OCI-LY3 (cell line): ENCODE measurements at regions not wholly inside any gene's neighbourhood (a gene's known extent, or its start where the extent isn't known, plus 50 kb on each side); places are given as distances from the start of the nearest gene placed in this dataset.

Experiments
- H2AFZ ChIP-seq: fragments of 200-600, 300-600 bp; shearing (Covaris generic); 2 replicates; pipeline ENCODE4 v1.6.0; 2014; ENCODE audit warnings: antibody characterized with exemption, low read depth, low read length
- H3K27ac ChIP-seq: fragments of 200-600, 300-600 bp; sonication (generic); 2 replicates; pipeline ENCODE4 v1.5.1; 2014; ENCODE audit warnings: mild to moderate bottlenecking, low read length, moderate library complexity, mixed read lengths
- H3K27me3 ChIP-seq: fragments of 200-600, 300-600 bp; sonication (generic); 2 replicates; pipeline ENCODE4 v1.6.1; 2014; ENCODE audit warnings: low read depth, low read length, mixed read lengths
- H3K36me3 ChIP-seq: fragments of 200-600, 300-600 bp; sonication (generic); replicated peaks from 2 replicates; pipeline ENCODE3; 2014; ENCODE audit warnings: low read depth, low read length, mixed read lengths
- H3K4me1 ChIP-seq: fragments of 300-600, 200-600 bp; sonication (generic); 2 replicates; pipeline ENCODE4 v1.6.1; 2014; ENCODE audit warnings: low read length, mixed read lengths
- H3K4me2 ChIP-seq: fragments of 200-600, 300-600 bp; sonication (generic); 2 replicates; pipeline ENCODE4 v1.6.1; 2014; ENCODE audit warnings: low read length, mixed read lengths
- H3K4me3 ChIP-seq: fragments of 300-600, 200-600 bp; sonication (generic); 2 replicates; pipeline ENCODE4 v1.5.1; 2014; ENCODE audit warnings: antibody characterized with exemption, mild to moderate bottlenecking, low read length, moderate library complexity
- H3K79me2 ChIP-seq: fragments of 300-600, 200-600 bp; shearing (Covaris generic); 2 replicates; pipeline ENCODE4 v1.6.1; 2014; ENCODE audit warnings: mild to moderate bottlenecking, low read length, mixed read lengths
- H3K9ac ChIP-seq: fragments of 300-600, 200-600 bp; shearing (Covaris generic); 2 replicates; pipeline ENCODE4 v1.6.0; 2014; ENCODE audit warnings: mild to moderate bottlenecking, low read length, moderate library complexity
- H3K9me3 ChIP-seq: fragments of 200-600, 300-600 bp; shearing (Covaris generic); 2 replicates; pipeline ENCODE4 v1.6.1; 2014; ENCODE audit warnings: low read length, mixed read lengths; ENCODE audit not compliant: insufficient read depth
- H4K20me1 ChIP-seq: fragments of 200-600, 300-600 bp; sonication (generic); 2 replicates; pipeline ENCODE4 v1.6.1; 2016; ENCODE audit warnings: low read length, mixed read lengths; ENCODE audit not compliant: insufficient read depth
- CTCF ChIP-seq: fragments of 200-600, 300-600 bp; sonication (generic); IDR thresholded peaks from 2 replicates; pipeline ENCODE4 v1.5.1; 2014; ENCODE audit warnings: antibody characterized with exemption, low read length, low read depth
- EZH2phosphoT487 ChIP-seq: fragments of 200-600 bp; shearing (Covaris generic); IDR thresholded peaks from 2 replicates; pipeline ENCODE4 v1.6.1; 2018; ENCODE audit warnings: antibody characterized with exemption, mixed run types, low read depth

- no peak overlapping the region for H3K27ac ChIP-seq
- peaks cover 5% of the 10 kb centered on the region; the same call in 1 of the 2 replicates for H3K4me1 ChIP-seq
- no peak overlapping the region for H3K4me2 ChIP-seq
- H3K79me2 ChIP-seq = no peaks in the 10 kb centered on the region
- no peaks in the 10 kb centered on the region for H4K20me1 ChIP-seq
- H3K27me3 ChIP-seq = no peaks in the 10 kb centered on the region
- TF ChIP-seq CTCF (no peak), EZH2phosphoT487 (no peak)
- H3K4me3 ChIP-seq = no peak overlapping the region
- no peak overlapping the region for H3K9ac ChIP-seq
- H3K9me3 ChIP-seq = no peaks in the 10 kb centered on the region
- H2AFZ ChIP-seq = no peak overlapping the region
- no peaks in the 10 kb centered on the region for H3K36me3 ChIP-seq
Observed at GRCh38 chr2:217448860-217449259, 553.9 kb downstream of the TNS1 start.

- H3K27me3 ChIP-seq = peaks cover 2% of the 10 kb centered on the region; the same call in 1 of the 2 replicates
- no peak overlapping the region for H2AFZ ChIP-seq
- no peak overlapping the region for H3K9ac ChIP-seq
- peaks cover 5% of the 10 kb centered on the region; the same call in 1 of the 2 replicates for H3K4me1 ChIP-seq
- no peaks in the 10 kb centered on the region for H3K36me3 ChIP-seq
- TF ChIP-seq CTCF = no peak
- H3K79me2 ChIP-seq = no peaks in the 10 kb centered on the region
- no peak overlapping the region for H3K4me2 ChIP-seq
- H4K20me1 ChIP-seq = no peaks in the 10 kb centered on the region
- no peaks in the 10 kb centered on the region for H3K9me3 ChIP-seq
- no peak overlapping the region for H3K27ac ChIP-seq
- H3K4me3 ChIP-seq = no peak overlapping the region
Observed at GRCh38 chr2:217445723-217446122, 557.1 kb downstream of the TNS1 start.

- H3K9ac ChIP-seq = no peak overlapping the region
- H3K79me2 ChIP-seq = no peaks in the 10 kb centered on the region
- no peaks in the 10 kb centered on the region for H3K9me3 ChIP-seq
- H3K4me3 ChIP-seq = no peak overlapping the region
- H3K27me3 ChIP-seq = peaks cover 2% of the 10 kb centered on the region; the same call in 1 of the 2 replicates
- H3K27ac ChIP-seq = no peak overlapping the region
- no peak for TF ChIP-seq EZH2phosphoT487
- no peak for TF ChIP-seq CTCF
- H3K36me3 ChIP-seq = no peaks in the 10 kb centered on the region
- peaks cover 5% of the 10 kb centered on the region; the same call in 1 of the 2 replicates for H3K4me1 ChIP-seq
- H2AFZ ChIP-seq = no peak overlapping the region
- no peaks in the 10 kb centered on the region for H4K20me1 ChIP-seq
- no peak overlapping the region for H3K4me2 ChIP-seq
Observed at GRCh38 chr2:217444932-217445331, 557.9 kb downstream of the TNS1 start.

- H4K20me1 ChIP-seq = no peaks in the 10 kb centered on the region
- TF ChIP-seq CTCF (no peak), EZH2phosphoT487 (no peak)
- H3K4me1 ChIP-seq = peaks cover 5% of the 10 kb centered on the region; the same call in 1 of the 2 replicates
- peaks cover 2% of the 10 kb centered on the region; the same call in 1 of the 2 replicates for H3K27me3 ChIP-seq
- no peak overlapping the region for H3K4me3 ChIP-seq
- no peak overlapping the region for H3K27ac ChIP-seq
- H3K36me3 ChIP-seq = no peaks in the 10 kb centered on the region
- H2AFZ ChIP-seq = no peak overlapping the region
- H3K4me2 ChIP-seq = no peak overlapping the region
- no peaks in the 10 kb centered on the region for H3K9me3 ChIP-seq
- no peaks in the 10 kb centered on the region for H3K79me2 ChIP-seq
- H3K9ac ChIP-seq = no peak overlapping the region
Observed at GRCh38 chr2:217444509-217444908, 558.3 kb downstream of the TNS1 start.
